ENCODE measurements at regions not wholly inside any gene's neighbourhood (a gene's known extent, or its start where the extent isn't known, plus 50 kb on each side); places are given as distances from the start of the nearest gene placed in this dataset.

GRCh38 chr9:87270848-87271234 is 226.8 kb upstream of the DAPK1 start:
- TF ChIP-seq CTCF (conservative IDR thresholded peaks at IDR 0.05; ENCODE audit: low read depth, low read length) (no peak), EZH2phosphoT487 (IDR thresholded peaks at IDR 0.05; ENCODE audit: borderline replicate concordance, low read length) (no peak)

Measured in PC-3 (cell line).